HG03064 (cell line): ENCODE measurements at regions not wholly inside any gene's neighbourhood (a gene's known extent, or its start where the extent isn't known, plus 50 kb on each side); places are given as distances from the start of the nearest gene placed in this dataset.

Experiments
- ATAC-seq: cut with Tn5 transposase; IDR thresholded peaks from one replicate; pipeline ENCODE4 v1.9.1; 2021; ENCODE audit warnings: low read depth; ENCODE audit not compliant: unreplicated experiment

GRCh38 chr2:57720728-57721627 is 325.6 kb upstream of the VRK2 start:
- peak; percentile 98 for ATAC-seq

- no peak for ATAC-seq
Measured at GRCh38 chr2:57725337-57725947, 321.2 kb upstream of the VRK2 start.

- ATAC-seq = no peak
Measured at GRCh38 chr2:57726294-57726693, 320.3 kb upstream of the VRK2 start.

- ATAC-seq = no peak
Measured at GRCh38 chr2:57728691-57729090, 317.9 kb upstream of the VRK2 start.

GRCh38 chr2:57733956-57734355 is 312.6 kb upstream of the VRK2 start:
- no peak for ATAC-seq

- no peak for ATAC-seq
Measured at GRCh38 chr2:57740891-57741290, 305.7 kb upstream of the VRK2 start.

- ATAC-seq = no peak
Measured at GRCh38 chr2:57753636-57754035, 293.0 kb upstream of the VRK2 start.

- ATAC-seq = no peak
Measured at GRCh38 chr2:57758686-57759085, 287.9 kb upstream of the VRK2 start.

GRCh38 chr2:57759131-57759530 is 287.5 kb upstream of the VRK2 start:
- no peak for ATAC-seq

- peak; percentile 93 for ATAC-seq
Measured at GRCh38 chr2:57759822-57760300, 286.7 kb upstream of the VRK2 start.

GRCh38 chr2:57760381-57760801 is 286.2 kb upstream of the VRK2 start:
- ATAC-seq = peak; percentile 63

- no peak for ATAC-seq
Measured at GRCh38 chr2:57776916-57777315, 269.7 kb upstream of the VRK2 start.

- ATAC-seq = no peak
Measured at GRCh38 chr2:57782587-57782986, 264.0 kb upstream of the VRK2 start.

GRCh38 chr2:57793310-57793709 is 253.3 kb upstream of the VRK2 start:
- ATAC-seq = no peak

GRCh38 chr2:57796527-57796926 is 250.1 kb upstream of the VRK2 start:
- no peak for ATAC-seq

GRCh38 chr2:57798346-57798745 is 248.3 kb upstream of the VRK2 start:
- ATAC-seq = no peak

GRCh38 chr2:57802243-57802642 is 244.4 kb upstream of the VRK2 start:
- ATAC-seq = no peak

- no peak for ATAC-seq
Measured at GRCh38 chr2:57804971-57805370, 241.6 kb upstream of the VRK2 start.

GRCh38 chr2:57806449-57806968 is 240.1 kb upstream of the VRK2 start:
- no peak for ATAC-seq

- peak; percentile 98 for ATAC-seq
Measured at GRCh38 chr2:57809230-57809629, 237.4 kb upstream of the VRK2 start.

GRCh38 chr2:57821088-57821487 is 225.5 kb upstream of the VRK2 start:
- no peak for ATAC-seq

GRCh38 chr2:57828221-57828620 is 218.4 kb upstream of the VRK2 start:
- ATAC-seq = no peak
